HCT116 (cell line): ENCODE measurements at regions not wholly inside any gene's neighbourhood (a gene's known extent, or its start where the extent isn't known, plus 50 kb on each side); places are given as distances from the start of the nearest gene placed in this dataset.

Experiments used
- ATAC-seq: fragments of 200-7000 bp; cut with Tn5 transposase; 2 replicates; pipeline ENCODE4 v1.9.1; 2020; ENCODE audit warnings: mild to moderate bottlenecking, moderate library complexity
- BruUV-seq: library from RNA; stranded (reverse); fragments of 400-500 nt; replicated peaks from 2 replicates; lab custom pipeline; 2021; lab: Mats Ljungman, UMichigan
- CTCF ChIA-PET: fragments of 300-600 bp; sonication (Branson Sonifier 250); formaldehyde crosslinking; loops from one replicate; lab custom pipeline; 2021; ENCODE audit warnings: antibody characterized with exemption; lab: Charles Lee
- POLR2A ChIA-PET: fragments of 300-600, 350-600 bp; sonication (Branson Sonifier 250); formaldehyde crosslinking; loops from one replicate; lab custom pipeline; 2021; ENCODE audit warnings: antibody characterized with exemption; lab: Charles Lee
- RAD21 ChIA-PET, 2 experiments: fragments of 300-600 bp; sonication (Branson Sonifier 250); formaldehyde crosslinking; loops; one replicate each; lab custom pipeline; 2023; ENCODE audit warnings: low total read pairs in 2 of 2; ENCODE audit not compliant: uncharacterized antibody in 2 of 2, unreplicated experiment in 2 of 2, low non-redundant PET in 1 of 2; lab: Charles Lee
- DNase-seq: peaks from one replicate; pipeline ENCODE4 v3.0.0-alpha.2; 2010; ENCODE audit warnings: low read depth, low spot score
- H2AFZ ChIP-seq: fragments of 200-600 bp; shearing (Covaris generic), sonication (generic); 2 replicates; pipeline ENCODE4 v1.6.1; 2017; ENCODE audit warnings: low read depth, mixed run types, mixed read lengths, antibody characterized with exemption, low read length; ENCODE audit not compliant: poor library complexity, severe bottlenecking
- H3K27ac ChIP-seq: 2 replicates; pipeline ENCODE4 v1.5.1; 2012; ENCODE audit warnings: low read depth, low read length
- H3K27me3 ChIP-seq: fragments of 200-600 bp; sonication (generic); 2 replicates; pipeline ENCODE4 v1.6.1; 2016; ENCODE audit warnings: mixed run types, low read length, mixed read lengths; ENCODE audit not compliant: insufficient read depth
- H3K36me3 ChIP-seq, 2 experiments: fragments of 200-500 bp in 1 of 2; fragments of 200-600 bp in 1 of 2; sonication (Bioruptor generic) in 1 of 2; sonication (generic) in 1 of 2; 2 replicates each; pipeline versions ENCODE4 v1.5.1 to v1.6.1; 2014 to 2016; ENCODE audit warnings: low read length in 2 of 2, inconsistent platforms in 1 of 2, mixed read lengths in 1 of 2, mixed run types in 1 of 2; ENCODE audit not compliant: insufficient read depth in 2 of 2, control insufficient read depth in 1 of 2
- H3K4me1 ChIP-seq, 2 experiments: fragments of 200-600 bp in 1 of 2; sonication (generic) in 1 of 2; 2 replicates each; pipeline versions ENCODE4 v1.5.1 to v1.6.1; 2012 to 2017; ENCODE audit warnings: low read length in 2 of 2, inconsistent platforms in 1 of 2, mild to moderate bottlenecking in 1 of 2, mixed read lengths in 1 of 2, mixed run types in 1 of 2, moderate library complexity in 1 of 2; ENCODE audit not compliant: insufficient read depth in 2 of 2, control insufficient read depth in 1 of 2
- H3K4me2 ChIP-seq: fragments of 200-600 bp; sonication (generic); 2 replicates; pipeline ENCODE4 v1.6.1; 2017; ENCODE audit warnings: mixed run types, low read length, mixed read lengths
- H3K4me3 ChIP-seq, 2 experiments: fragments of 200-600 bp in 1 of 2; sonication (generic) in 1 of 2; replicated peaks in 1 of 2; 2 replicates each; pipeline ENCODE4 v1.5.1; 2011 to 2016; ENCODE audit warnings: low read length in 2 of 2, control low read depth in 1 of 2, low read depth in 1 of 2, mild to moderate bottlenecking in 1 of 2, mixed read lengths in 1 of 2, mixed run types in 1 of 2
- H3K79me2 ChIP-seq: fragments of 200-600 bp; sonication (generic); 2 replicates; pipeline ENCODE4 v1.6.1; 2017; ENCODE audit warnings: mild to moderate bottlenecking, mixed run types, low read length, moderate library complexity, mixed read lengths; ENCODE audit not compliant: insufficient read depth
- H3K9ac ChIP-seq: fragments of 200-600 bp; sonication (generic); 2 replicates; pipeline ENCODE4 v1.6.1; 2016; ENCODE audit warnings: low read length, mixed read lengths
- H3K9me2 ChIP-seq: fragments of 200-600 bp; sonication (generic), shearing (Covaris generic); 2 replicates; pipeline ENCODE4 v1.6.1; 2017; ENCODE audit warnings: mixed run types, mild to moderate bottlenecking, moderate library complexity; ENCODE audit not compliant: insufficient read depth
- H3K9me3 ChIP-seq, 2 experiments: fragments of 200-500 bp in 1 of 2; fragments of 200-600 bp in 1 of 2; sonication (Bioruptor generic) in 1 of 2; sonication (generic) in 1 of 2; 2 replicates each; pipeline ENCODE4 v1.6.1; 2014 to 2017; ENCODE audit warnings: low read length in 2 of 2, mixed read lengths in 2 of 2, inconsistent platforms in 1 of 2, low read depth in 1 of 2, mild to moderate bottlenecking in 1 of 2, mixed run types in 1 of 2, moderate library complexity in 1 of 2; ENCODE audit not compliant: control insufficient read depth in 1 of 2, insufficient read depth in 1 of 2
- H4K20me1 ChIP-seq: fragments of 200-600 bp; sonication (generic), shearing (Covaris generic); 2 replicates; pipeline ENCODE4 v1.6.1; 2017; ENCODE audit warnings: mixed run types, mild to moderate bottlenecking, moderate library complexity; ENCODE audit not compliant: insufficient read depth
- CEBPB ChIP-seq: IDR thresholded peaks from 2 replicates; pipeline ENCODE4 v1.6.1; 2012; ENCODE audit warnings: low read depth
- EGR1 ChIP-seq: IDR thresholded peaks from 2 replicates; pipeline ENCODE4 v1.6.1; 2012; ENCODE audit warnings: low read depth
- SRF ChIP-seq: IDR thresholded peaks from 2 replicates; pipeline ENCODE4 v1.6.1; 2012; ENCODE audit warnings: low read depth
- TCF7L2 ChIP-seq: IDR thresholded peaks from 2 replicates; pipeline ENCODE4 v1.7.0; 2011; ENCODE audit warnings: borderline replicate concordance, inconsistent platforms; ENCODE audit not compliant: insufficient read depth, insufficient read length; ENCODE audit errors: extremely low read depth
- ZFX ChIP-seq: fragments of 450-650 bp; IDR thresholded peaks from 2 replicates; pipeline ENCODE4 v1.6.1; 2017
- intact Hi-C: fragments of 100-400 bp; cut with micrococcal nuclease; formaldehyde crosslinking; loops from 2 replicates; pipeline ENCODE4 v1.10.0; 2022
- TF ChIP-seq, protein P1 (sequence below), 3 experiments: fragments of 200-600 bp in 1 of 3; sonication (generic) in 1 of 3; IDR thresholded peaks in 2 of 3; conservative IDR thresholded peaks in 1 of 3; 2 replicates each; pipeline ENCODE4 v1.5.1; 2012 to 2017; ENCODE audit warnings: low read depth in 2 of 3, low read length in 2 of 3, antibody characterized with exemption in 1 of 3, borderline replicate concordance in 1 of 3, control low read depth in 1 of 3, mild to moderate bottlenecking in 1 of 3, mixed read lengths in 1 of 3, mixed run types in 1 of 3, moderate library complexity in 1 of 3; ENCODE audit not compliant: insufficient read depth in 1 of 3
- TF ChIP-seq, protein P2 (sequence below): IDR thresholded peaks from 2 replicates; pipeline ENCODE4 v1.6.1; 2011; ENCODE audit warnings: mild to moderate bottlenecking, low read length, moderate library complexity; ENCODE audit not compliant: insufficient replicate concordance; ENCODE audit errors: extremely low read depth
- TF ChIP-seq, protein P3 (sequence below): IDR thresholded peaks from 2 replicates; pipeline ENCODE4 v1.6.1; 2012
- TF ChIP-seq, protein P4 (sequence below): IDR thresholded peaks from 2 replicates; pipeline ENCODE4 v1.6.1; 2012; ENCODE audit warnings: low read depth

DNA sequence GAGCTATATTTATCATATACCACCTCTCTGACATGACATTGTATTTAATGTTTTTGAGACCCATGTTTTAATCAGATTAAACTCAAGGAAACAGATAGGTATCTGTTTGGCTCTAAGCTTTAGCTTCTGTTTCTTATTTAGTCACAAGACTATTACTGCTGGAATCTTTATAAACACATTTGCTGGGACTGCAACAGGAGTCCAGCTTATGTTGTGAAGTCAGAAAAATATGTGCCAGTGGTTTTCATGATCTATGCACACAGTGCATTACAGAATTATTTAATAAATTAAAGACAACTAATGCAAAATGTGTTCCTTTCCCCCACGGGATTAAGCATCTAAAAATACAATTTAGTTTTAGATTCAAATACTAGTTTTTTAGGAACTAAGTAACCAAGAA lies 338.9 kb downstream of the ZEB2 start:
- Histone ChIP-seq H2AFZ (no peak overlapping the region), H3K27me3 (no peaks in the 10 kb centered on the region), H3K9me3 (no peaks in the 10 kb centered on the region), H4K20me1 (no peaks in the 10 kb centered on the region), H3K36me3 (no peaks in the 10 kb centered on the region), H3K4me2 (no peak overlapping the region), H3K9ac (no peak overlapping the region), H3K4me3 (no peak overlapping the region)
- intact Hi-C loops: no loop called here
- CTCF ChIA-PET: interaction anchor here (0.6 kb wide), 1 partner anchor 18 kb away, joined by 3 read pairs; no protein-coding TSS in a partner anchor
- POLR2A ChIA-PET: no interaction called here
- no TSS peak for BruUV-seq
- TF ChIP-seq SRF (no peak), CEBPB (no peak), ZFX (no peak), EGR1 (no peak), TCF7L2 (no peak)
- TF ChIP-seq, protein P1, sequence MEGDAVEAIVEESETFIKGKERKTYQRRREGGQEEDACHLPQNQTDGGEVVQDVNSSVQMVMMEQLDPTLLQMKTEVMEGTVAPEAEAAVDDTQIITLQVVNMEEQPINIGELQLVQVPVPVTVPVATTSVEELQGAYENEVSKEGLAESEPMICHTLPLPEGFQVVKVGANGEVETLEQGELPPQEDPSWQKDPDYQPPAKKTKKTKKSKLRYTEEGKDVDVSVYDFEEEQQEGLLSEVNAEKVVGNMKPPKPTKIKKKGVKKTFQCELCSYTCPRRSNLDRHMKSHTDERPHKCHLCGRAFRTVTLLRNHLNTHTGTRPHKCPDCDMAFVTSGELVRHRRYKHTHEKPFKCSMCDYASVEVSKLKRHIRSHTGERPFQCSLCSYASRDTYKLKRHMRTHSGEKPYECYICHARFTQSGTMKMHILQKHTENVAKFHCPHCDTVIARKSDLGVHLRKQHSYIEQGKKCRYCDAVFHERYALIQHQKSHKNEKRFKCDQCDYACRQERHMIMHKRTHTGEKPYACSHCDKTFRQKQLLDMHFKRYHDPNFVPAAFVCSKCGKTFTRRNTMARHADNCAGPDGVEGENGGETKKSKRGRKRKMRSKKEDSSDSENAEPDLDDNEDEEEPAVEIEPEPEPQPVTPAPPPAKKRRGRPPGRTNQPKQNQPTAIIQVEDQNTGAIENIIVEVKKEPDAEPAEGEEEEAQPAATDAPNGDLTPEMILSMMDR (IDR thresholded peaks at IDR 0.05 in 2 of 3, conservative IDR thresholded peaks at IDR 0.05 in 1 of 3; ENCODE audit: borderline replicate concordance in 1 of 3, insufficient read depth in 1 of 3, low read depth in 2 of 3, low read length in 2 of 3): no peak
- TF ChIP-seq, protein P2, sequence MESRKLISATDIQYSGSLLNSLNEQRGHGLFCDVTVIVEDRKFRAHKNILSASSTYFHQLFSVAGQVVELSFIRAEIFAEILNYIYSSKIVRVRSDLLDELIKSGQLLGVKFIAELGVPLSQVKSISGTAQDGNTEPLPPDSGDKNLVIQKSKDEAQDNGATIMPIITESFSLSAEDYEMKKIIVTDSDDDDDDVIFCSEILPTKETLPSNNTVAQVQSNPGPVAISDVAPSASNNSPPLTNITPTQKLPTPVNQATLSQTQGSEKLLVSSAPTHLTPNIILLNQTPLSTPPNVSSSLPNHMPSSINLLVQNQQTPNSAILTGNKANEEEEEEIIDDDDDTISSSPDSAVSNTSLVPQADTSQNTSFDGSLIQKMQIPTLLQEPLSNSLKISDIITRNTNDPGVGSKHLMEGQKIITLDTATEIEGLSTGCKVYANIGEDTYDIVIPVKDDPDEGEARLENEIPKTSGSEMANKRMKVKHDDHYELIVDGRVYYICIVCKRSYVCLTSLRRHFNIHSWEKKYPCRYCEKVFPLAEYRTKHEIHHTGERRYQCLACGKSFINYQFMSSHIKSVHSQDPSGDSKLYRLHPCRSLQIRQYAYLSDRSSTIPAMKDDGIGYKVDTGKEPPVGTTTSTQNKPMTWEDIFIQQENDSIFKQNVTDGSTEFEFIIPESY: no peak
- TF ChIP-seq, protein P3, sequence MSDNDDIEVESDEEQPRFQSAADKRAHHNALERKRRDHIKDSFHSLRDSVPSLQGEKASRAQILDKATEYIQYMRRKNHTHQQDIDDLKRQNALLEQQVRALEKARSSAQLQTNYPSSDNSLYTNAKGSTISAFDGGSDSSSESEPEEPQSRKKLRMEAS: no peak
- TF ChIP-seq, protein P4, sequence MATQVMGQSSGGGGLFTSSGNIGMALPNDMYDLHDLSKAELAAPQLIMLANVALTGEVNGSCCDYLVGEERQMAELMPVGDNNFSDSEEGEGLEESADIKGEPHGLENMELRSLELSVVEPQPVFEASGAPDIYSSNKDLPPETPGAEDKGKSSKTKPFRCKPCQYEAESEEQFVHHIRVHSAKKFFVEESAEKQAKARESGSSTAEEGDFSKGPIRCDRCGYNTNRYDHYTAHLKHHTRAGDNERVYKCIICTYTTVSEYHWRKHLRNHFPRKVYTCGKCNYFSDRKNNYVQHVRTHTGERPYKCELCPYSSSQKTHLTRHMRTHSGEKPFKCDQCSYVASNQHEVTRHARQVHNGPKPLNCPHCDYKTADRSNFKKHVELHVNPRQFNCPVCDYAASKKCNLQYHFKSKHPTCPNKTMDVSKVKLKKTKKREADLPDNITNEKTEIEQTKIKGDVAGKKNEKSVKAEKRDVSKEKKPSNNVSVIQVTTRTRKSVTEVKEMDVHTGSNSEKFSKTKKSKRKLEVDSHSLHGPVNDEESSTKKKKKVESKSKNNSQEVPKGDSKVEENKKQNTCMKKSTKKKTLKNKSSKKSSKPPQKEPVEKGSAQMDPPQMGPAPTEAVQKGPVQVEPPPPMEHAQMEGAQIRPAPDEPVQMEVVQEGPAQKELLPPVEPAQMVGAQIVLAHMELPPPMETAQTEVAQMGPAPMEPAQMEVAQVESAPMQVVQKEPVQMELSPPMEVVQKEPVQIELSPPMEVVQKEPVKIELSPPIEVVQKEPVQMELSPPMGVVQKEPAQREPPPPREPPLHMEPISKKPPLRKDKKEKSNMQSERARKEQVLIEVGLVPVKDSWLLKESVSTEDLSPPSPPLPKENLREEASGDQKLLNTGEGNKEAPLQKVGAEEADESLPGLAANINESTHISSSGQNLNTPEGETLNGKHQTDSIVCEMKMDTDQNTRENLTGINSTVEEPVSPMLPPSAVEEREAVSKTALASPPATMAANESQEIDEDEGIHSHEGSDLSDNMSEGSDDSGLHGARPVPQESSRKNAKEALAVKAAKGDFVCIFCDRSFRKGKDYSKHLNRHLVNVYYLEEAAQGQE: no peak
- TF ChIP-seq, all 23 proteins: peak for 0
- ATAC-seq (no peak), DNase-seq (no peak)
- Histone ChIP-seq H3K27ac (no peak overlapping the region), H3K79me2 (no peaks in the 10 kb centered on the region), H3K9me2 (no peaks in the 10 kb centered on the region), H3K4me1 (no peaks in the 10 kb centered on the region)
- RAD21 ChIA-PET: no interaction called here
